Dermis microvascular lymphatic vessel endothelial cell (primary cell): ENCODE measurements at regions not wholly inside any gene's neighbourhood (a gene's known extent, or its start where the extent isn't known, plus 50 kb on each side); places are given as distances from the start of the nearest gene placed in this dataset.
A peak's percentile ranks its signal among the peaks of the same experiment; 100 is the strongest.
"Not testable (repeated sequence)": the region's sequence is repeated elsewhere in the genome, so short reads cannot be mapped to it uniquely, and the experiment has no call there.

Experiments used
- DNase-seq, 2 donors: peaks; one replicate each; pipeline versions ENCODE4 v3.0.0 to v3.0.0-alpha.2; 2010; ENCODE audit warnings: low read depth in 2 of 2

DNA sequence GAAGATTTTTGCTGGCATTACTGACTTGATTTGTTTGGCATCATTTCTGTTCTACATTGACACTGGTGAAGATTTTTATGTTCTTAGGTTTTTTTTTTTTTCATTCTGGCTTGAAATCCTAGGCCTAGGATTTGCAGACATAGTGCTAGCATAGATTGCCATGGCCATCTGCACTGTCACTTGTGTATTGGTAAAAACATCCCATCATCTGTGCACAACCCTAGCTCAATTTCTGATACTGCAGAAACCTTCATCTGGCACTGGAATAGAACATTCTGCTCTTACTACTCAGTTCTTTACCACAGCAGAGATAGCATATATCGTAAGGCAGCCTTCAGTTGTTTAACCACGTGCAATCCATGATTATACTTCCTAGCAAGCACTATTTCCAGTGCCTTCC is 111.5 kb upstream of the IL15 start:
- DNase-seq = no peak

DNA sequence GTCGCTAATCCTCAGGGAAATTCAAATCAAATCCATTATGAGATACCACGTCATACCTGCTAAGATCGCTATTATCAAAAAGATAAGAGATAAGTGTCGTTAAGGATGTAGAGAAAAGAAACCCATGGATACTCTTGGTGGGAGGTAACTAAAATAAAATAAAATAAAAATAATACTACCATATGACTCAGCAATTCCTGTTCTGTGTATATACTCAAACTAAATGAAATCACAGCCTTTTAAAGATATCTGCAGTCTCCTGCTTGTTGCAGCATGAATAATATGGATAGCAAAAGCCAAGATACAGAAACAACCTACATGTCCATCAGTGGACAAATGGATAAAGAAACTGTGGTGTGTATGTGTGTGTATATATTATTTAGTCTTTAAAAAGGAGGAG is 105.8 kb upstream of the IL15 start:
- no peak for DNase-seq

DNA sequence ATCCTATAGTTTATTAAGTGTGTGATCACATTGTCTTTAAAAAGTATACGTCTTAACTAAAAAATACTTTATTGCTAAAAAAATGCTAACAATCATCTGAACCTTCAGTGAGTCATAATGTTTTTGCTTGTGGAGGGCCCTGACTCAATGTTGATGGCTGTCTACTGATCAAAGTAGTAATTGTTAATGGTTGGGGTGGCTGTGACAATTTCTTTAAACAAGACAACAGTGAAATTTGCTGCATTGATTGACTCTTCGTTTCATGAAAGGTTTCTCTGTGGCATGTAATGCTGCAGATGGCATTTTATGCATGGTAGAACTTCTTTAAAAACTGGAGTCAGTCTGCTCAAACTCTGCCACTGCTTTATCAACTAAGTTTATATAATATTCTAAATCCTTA is 101.4 kb upstream of the IL15 start:
- DNase-seq = no peak

DNA sequence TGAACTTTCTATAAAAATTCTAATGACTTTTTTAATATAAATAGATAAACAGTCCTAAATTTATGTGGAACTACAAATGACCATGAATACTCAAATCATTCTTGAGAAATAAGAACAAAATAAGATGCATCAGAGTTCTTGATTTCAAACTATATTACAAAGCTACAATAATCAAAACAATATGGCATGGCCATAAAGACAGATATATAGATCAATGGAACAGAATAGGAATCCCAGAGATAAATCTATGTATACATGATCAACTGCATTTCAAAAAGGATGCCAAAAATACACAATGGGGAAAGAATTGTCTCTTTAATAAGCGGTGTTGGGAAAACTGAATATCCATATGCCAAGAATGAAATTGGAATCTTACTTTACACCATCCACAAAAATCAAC is 98.4 kb upstream of the IL15 start:
- no peak for DNase-seq

DNA sequence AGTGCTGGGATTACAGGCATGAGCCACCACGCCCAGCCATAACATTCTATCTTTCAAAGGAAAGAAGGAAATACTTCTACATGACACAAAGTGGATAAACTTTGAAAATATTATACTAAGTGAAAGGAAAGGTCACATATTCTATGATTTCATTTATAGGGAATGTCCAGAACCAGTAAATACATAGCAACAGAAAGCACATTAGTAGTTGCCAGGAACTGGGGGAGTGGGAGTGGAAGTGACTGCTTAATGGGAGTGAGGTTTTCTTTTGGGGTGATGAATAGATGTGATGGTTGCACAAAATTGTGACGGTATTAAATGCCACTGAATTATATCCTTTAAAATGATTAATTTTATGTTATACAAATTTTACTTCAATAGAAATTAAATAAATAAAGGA is 95.7 kb upstream of the IL15 start:
- peak in 1 of 2 donors; percentile 2 for DNase-seq

DNA sequence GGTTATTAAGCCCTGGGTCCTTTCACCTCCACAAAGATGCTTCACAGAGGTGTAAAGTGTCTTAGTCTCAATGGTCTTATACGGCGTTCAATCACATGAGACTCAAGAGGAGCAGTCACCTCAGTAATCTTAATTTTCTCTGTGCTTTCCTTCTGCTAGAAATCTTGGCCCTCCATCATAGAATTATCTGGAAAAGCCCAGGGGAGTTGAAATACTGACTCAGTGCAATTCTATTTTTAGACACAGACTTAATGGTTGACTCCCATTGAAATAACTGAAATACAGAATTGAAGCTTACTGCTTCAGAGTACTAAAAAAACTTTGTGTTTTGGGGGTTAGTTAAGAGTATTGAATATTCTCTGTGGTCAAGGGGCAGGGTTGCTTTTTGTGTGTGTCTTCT is 94.5 kb upstream of the IL15 start:
- DNase-seq = no peak

DNA sequence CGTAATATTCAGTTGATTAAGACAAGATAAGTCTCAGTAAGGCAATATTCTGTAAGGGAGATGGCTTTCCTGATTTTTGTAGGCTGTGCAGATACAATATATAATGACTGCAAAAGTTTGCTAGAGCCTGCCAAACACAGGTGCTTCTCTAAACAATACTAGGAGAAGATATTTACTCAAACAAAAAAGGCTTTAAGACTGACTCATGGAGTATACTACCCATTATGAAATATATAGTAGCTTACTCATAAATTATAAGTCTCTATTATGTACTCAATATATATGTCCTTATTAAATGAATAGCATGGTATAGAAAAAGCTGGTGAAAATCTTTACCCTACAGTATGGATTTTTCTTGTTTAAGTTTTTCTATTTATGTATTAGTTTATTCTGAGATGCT is 93.2 kb upstream of the IL15 start:
- no peak for DNase-seq

DNA sequence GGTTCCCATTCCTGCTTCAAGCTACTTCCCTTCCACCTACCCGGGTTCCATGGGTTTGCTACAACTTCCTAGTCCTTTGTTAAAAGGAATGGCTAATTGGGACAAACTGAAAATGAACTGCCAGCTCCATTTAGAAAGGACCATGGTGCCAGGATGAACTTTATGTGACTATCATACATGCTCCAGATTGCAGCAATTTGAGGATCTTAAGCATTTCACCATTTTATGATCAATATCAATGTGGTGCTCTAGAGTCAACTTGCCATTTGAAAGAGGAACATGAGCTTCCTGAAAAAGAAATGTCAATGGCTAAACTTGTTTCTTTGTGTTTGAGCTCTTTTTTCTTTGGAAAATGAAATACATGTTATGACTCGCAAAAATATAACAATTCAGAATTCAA is 92.7 kb upstream of the IL15 start:
- no peak for DNase-seq

DNA sequence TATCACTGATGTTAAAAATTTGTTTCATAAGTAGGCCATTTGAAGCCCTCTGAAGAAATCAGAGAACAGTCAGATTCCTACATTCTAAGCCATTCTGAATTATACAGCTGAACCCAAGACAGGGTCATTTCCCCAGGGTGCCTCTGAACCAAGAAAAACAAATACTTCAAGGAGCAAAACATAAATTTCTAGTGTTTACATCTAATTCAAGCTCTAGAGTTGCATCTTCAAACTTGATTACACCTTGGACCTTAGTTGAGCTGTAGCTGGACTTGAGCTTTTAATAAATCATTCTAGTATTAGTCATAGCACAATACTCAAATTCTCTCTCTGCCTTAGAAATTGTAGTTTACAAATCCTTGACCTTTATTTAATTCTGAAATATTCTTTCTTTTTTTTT is 87.6 kb upstream of the IL15 start:
- DNase-seq = no peak

DNA sequence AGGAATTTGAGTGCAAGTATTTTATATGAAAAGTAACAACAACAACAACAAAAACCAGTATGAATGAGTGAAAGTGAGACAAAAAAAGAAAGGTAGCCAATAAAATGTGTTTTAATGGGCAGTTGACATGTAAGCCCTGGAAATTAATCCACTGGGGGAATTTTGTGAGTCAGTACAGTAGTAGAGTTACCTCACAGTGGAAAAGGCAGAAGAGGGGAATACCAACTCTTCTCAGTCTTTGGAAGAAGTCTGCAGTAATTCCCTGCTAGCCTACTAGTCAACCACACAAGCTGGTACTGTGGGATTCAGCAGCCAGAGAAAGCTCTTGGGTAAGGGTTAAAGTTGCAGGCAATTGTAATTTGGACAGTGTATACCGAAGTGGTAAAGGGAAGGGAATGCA is 76.3 kb upstream of the IL15 start:
- DNase-seq = no peak

DNA sequence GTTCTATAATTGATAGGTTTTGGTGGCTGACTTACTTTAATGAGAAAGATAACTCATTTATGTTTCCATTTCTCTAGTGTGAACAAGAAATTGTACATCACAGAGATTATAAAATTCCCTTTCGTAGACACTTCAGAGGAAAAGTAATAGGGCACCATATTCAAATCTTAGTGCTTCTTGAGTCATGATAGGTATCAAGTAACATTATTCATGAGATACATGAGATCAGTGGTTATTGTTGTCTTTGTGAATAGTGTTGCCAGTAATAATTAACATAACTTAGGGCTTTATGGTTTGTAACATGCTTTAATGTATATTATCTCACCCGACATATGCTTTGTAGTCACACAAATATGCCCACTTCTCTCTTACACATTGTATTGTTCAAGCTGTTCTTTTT is 73.7 kb upstream of the IL15 start:
- no peak for DNase-seq

DNA sequence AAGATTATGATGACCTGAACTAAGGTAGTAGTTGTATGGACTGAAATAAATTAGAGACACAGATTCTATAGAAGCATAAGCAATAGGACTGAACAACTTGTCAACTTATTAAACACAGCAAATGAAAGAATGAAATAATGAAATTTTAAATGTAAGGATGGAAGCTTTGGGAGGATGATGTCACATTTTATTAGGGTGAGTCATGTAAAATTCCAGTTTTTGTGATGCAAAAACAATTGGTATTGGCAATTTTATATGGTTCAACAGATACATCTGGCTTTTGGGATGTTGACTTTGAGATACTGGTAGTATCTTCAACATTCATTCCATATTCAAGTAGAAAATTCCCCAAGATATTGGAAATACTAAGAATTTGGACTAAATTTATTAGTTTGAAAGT is 72.7 kb upstream of the IL15 start:
- DNase-seq = no peak

DNA sequence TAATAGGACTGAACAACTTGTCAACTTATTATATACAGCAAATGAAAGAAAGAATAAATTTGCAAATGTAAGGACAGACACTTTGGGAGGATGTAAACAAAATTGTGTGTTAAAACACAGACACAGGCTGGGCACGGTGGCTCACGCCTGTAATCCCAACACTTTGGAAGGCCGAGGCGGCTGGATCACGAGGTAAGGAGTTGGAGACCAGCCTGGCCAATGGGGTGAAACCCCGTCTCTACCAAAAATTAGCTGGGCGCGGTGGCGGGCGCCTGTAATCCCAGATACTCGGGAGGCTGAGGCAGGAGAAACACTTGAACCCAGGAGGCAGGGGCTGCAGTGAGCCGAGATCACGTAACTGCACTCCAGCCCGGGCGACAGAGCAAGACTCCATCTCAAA is 71.4 kb upstream of the IL15 start:
- not testable (repeated sequence) for DNase-seq

DNA sequence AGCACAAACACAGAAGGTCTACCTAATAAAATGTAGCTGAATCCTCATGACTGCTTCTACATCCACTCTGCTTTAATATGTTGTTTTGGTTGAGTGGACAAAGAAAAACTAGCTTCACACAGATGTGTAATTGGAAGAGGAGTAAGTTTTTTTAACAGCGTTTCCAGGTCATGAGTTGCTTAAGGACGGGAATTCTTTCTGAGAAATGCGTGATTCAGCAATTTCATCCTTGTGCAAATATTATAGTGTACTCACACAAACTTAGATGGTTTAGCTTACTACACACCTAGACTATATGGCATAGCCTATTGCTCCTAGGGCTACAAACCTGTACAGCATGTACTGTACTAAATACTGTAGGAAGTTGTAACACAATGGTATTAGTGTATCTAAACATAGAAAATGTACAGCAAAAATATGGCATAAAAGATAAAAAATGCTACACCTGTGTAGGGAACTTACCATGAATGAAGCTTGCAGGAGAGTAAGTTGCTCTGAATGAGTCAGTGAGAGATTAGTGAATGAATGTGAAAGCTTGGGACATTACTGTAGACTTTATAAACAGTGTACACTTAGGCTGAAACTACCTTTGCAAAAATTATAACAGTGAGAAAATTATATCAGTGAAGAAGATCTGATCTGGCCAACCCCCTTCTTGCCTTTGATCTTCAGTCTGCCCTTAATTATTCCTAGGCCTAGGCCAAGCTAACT is 70.8 kb upstream of the IL15 start:
- DNase-seq = no peak

DNA sequence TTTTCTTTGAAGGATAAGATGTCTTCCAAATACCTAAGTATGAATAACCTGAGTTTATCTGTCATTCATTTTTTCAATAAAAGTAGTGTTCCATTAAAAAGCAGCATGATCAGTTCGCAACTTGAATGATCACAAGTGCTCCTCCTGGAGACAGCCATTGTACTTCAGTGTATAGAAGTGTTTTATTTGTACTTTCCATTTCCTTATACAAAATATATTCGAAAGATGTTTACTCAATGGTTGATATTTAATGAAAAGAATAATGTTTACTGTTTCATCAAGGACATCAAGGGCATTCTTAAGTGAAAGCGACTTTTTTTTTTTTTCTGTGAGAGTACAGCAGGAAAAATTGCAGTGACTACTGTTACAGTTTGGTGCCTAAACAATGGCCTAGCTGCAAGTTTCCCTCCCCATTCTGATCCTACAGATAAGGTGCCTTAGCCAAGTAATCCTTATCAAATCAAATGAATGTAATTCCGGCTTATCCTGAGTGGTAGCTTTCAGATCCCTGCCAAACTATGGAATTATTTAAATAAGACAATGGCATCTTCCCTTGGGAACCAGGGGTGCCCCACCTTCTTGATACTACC is 69.0 kb upstream of the IL15 start:
- DNase-seq = no peak

DNA sequence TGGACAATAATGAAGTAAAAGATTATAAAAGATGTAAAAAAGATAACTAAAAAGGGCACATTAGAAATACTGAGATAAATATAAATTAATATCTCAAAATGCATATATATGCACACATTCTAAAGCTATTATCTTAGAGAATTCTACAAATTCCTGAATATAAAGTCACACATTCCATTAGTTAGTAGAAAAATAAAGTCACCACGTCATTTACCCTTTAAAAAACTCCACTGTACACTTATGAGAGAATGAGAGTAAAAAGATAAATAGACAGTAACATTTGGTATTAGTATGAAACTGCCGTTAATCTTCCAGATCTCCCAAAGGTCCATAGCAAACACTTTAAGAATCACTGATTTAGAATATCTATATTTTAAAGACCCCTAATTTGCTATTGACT is 67.2 kb upstream of the IL15 start:
- peak in 1 of 2 donors; percentile 2 for DNase-seq

DNA sequence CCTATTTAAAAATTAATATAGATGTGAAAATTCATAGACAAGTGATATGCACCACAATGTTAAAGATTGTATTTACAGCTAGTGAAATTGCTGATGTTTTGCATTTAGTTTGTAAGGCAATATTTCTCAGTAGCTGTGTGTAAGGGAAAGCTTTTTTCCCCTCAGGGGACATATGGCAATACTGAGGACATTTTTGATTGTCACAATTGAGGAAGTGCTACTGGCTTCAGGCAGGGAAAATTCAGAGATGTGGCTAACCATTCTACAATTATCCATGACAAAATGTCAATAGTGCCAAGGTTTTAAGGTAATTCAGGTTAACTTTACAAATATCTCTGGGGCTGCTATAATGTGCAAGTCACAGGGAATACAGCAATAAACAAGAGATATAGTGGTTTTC is 66.1 kb upstream of the IL15 start:
- DNase-seq = no peak

DNA sequence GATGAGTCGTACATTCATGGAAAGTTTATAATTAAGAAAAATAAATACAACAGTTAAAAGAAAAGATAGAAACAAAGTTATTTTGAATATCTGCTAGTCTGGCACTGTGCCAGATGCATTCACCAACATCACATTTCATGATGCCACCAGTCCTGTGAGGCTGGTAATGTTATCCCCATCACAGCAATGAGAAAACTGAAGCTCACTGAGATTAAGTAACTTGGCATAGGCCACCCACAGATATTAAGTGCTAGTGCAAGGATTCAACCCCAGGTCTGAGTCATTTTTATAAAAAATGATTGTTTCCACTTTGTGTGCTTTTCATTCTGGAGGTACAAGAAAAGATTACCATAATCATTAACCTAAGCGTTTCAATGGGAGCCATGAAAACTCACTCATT is 65.0 kb upstream of the IL15 start:
- peak in 1 of 2 donors; percentile 6 for DNase-seq

DNA sequence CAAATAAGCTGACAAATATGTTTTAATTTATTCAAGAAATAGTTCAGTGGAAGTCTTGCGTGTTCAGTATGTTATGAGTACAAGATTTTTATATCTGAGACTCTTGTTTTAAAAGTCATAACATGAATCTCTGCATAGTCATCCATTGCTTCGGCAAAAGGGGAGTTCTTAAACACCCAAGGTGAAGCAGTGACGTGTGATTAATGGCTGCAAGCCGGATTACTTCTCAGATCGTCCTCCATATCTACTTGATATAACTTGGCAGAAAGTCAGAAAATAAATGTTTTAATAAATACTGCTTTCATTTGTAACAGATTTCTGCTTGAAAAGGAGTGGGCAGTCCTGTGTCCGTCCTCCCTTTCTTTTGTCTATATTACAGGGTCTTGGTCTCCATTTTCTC is 64.6 kb upstream of the IL15 start:
- DNase-seq = no peak

DNA sequence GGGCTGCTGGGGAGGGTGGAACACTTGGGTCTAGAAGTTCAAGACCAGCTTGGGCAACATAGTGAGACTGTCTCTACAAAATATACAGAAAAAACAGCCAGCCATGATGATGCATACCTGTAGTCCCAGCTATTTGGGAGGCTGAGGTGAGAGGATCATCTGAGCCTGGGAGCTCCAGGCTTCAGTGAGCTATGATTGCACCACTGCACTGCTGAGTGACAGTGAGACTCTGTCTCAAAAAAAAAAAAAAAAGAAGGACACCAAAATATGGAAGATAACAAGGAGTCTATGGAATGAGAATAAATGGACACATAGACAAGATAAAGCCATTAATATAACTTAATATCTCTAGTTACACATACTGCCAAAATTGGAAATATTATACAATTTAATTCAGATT is 62.7 kb upstream of the IL15 start:
- DNase-seq = no peak

DNA sequence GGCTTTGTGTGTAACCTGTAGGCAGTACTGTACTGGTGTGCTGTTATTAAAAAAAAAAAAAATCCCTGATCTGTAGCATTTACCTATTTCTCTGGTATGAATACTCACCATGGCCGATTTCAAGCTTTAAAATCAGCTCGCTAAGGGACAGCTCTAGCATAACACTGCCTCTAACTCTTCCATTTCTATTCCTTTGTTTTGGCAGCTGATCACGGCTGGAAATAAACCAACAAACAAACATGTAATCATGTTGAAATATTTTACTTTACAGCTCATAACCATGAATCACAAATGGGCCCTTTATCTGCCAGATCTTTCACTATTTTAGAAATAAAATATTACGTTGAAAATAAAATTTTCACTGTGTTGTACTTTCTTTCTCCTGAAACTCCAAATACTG is 60.5 kb upstream of the IL15 start:
- DNase-seq = no peak

DNA sequence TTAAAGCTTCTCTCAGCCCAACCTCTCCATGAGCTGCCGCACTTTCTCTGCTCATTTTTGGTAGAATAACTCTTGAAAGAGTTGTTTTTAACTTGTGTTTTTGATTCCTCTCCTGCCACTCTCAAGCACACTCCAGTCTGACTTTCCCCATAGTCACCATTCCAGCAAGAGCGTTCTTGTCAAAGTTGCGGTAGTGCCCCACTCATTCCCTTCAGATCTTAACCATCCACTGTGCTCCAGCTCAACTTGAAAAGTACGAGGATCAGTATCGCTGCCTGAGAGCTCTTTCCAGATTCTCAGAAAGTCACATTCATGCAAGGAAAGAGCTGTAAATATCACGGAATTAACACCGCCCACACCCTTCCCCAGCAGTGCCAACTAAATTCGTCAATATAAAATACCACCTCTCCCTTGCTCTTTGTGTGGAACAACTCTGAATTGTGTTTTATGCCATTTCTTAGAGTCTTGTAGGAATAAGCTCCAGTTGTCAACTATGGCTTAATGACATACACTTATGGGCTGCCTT is 59.7 kb upstream of the IL15 start:
- DNase-seq = no peak

DNA sequence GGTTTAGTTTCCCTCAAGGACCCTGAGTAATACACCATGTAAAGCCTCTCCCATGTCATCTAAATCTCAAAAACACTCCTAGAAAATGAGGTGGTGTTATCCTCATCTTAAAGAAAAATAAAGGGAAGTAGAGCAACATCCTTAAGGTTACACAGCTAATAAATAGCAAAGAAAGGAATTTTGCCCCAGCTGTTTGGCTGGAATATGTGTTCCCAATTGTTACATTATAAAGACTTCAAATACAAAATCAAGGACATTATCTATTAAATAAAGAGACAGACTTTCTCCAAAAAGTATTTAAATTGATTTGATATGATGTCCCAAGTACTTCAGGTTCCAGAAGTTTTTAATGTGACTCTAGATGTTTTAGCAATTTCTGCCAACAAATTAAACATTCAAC is 57.9 kb upstream of the IL15 start:
- DNase-seq = no peak

DNA sequence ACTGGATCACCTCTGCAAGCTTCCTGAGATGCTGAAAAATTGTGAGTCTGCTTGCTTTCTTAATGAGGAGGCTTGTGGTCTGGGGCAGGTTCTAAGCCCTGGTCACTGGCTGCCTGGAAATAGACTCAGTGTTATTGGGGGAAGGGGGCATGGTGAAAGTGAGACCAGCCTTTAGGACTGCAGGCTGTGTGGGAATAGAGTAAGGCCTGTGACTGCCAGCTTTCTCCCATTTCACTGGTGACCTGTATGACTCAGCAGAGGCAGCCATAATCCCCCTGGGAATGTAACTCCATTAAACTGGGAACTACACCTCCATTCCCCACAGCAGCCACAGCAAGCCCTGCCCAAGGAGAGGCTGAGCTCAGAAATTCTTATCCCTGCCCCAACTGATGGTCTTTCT is 55.9 kb upstream of the IL15 start:
- DNase-seq = no peak
